Esophagus (tissue), 2 donors: ENCODE measurements at regions not wholly inside any gene's neighbourhood (a gene's known extent, or its start where the extent isn't known, plus 50 kb on each side); places are given as distances from the start of the nearest gene placed in this dataset.
"Not testable (repeated sequence)": the region's sequence is repeated elsewhere in the genome, so short reads cannot be mapped to it uniquely, and the experiment has no call there.

Experiments
- H3K27ac ChIP-seq, 2 donors: one replicate each; pipeline ENCODE4 v1.5.1; 2013; ENCODE audit warnings: low read depth in 2 of 2, mild to moderate bottlenecking in 2 of 2, inconsistent platforms in 1 of 2, low read length in 1 of 2, moderate library complexity in 1 of 2
- H3K27me3 ChIP-seq, 2 donors: one replicate each; pipeline ENCODE4 v1.6.1; 2013; ENCODE audit warnings: low read length in 2 of 2, control low read depth in 1 of 2, mild to moderate bottlenecking in 1 of 2; ENCODE audit not compliant: insufficient read depth in 2 of 2, control insufficient read depth in 1 of 2
- H3K36me3 ChIP-seq, 2 donors: one replicate each; pipeline ENCODE4 v1.6.1; 2013; ENCODE audit warnings: low read length in 1 of 2; ENCODE audit not compliant: control insufficient read depth in 2 of 2, insufficient read depth in 2 of 2
- H3K4me1 ChIP-seq, 2 donors: one replicate each; pipeline ENCODE4 v1.6.1; 2013; ENCODE audit warnings: low read length in 1 of 2; ENCODE audit not compliant: control insufficient read depth in 2 of 2, insufficient read depth in 2 of 2
- H3K4me3 ChIP-seq, 2 donors: one replicate each; pipeline ENCODE4 v1.5.1; 2013; ENCODE audit warnings: low read length in 2 of 2, mild to moderate bottlenecking in 2 of 2, low read depth in 1 of 2, moderate library complexity in 1 of 2
- H3K9me3 ChIP-seq, 2 donors: one replicate each; pipeline ENCODE4 v1.6.1; 2013; ENCODE audit warnings: mild to moderate bottlenecking in 2 of 2, low read depth in 1 of 2, low read length in 1 of 2, moderate library complexity in 1 of 2; ENCODE audit not compliant: control insufficient read depth in 2 of 2, insufficient read depth in 1 of 2
- WGBS, 2 donors: extraction: QIAGEN DNeasy Blood & Tissue Kit; methylation state at CpG; one replicate each; pipeline ENCODE4 v1.1.7; 2013; 5-methylcytosine and 5-hydroxymethylcytosine counted together
- donor health status: healthy with polysubstance abuse.
- donor health status: Bipolar disorder and iron deficiency.

DNA sequence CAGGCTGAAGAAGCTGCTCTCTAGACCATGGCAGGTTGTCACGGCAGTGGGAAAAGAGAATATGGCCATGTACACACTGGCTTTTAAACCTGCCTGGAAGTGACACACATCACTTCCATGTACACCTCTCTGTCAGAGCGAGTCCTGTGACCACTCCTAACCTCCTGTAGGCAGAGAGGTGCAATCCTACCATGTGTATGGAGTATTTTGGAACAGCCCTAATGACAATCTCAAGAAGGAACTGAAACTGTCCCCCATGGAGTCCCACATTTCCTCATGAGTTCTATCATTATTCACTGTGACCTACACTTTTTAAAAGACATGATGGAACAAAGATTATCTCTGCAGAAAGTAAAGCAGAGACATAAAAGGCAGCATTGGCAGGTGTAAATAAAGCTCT is 153.4 kb upstream of the PFN2 start:
- no peak overlapping the region for H3K27ac ChIP-seq
- H3K4me3 ChIP-seq: no peak overlapping the region
- no peaks in the 10 kb centered on the region for H3K9me3 ChIP-seq
- 76 to 85% methylated on average over 2 of the region's 2 CpGs for WGBS, 2 donors
- peaks cover 0 to 4% of the 10 kb centered on the region in 2 donors for H3K27me3 ChIP-seq
- no peaks in the 10 kb centered on the region for H3K4me1 ChIP-seq
- no peaks in the 10 kb centered on the region for H3K36me3 ChIP-seq

GRCh38 chr3:150123249-150123648 is 152.6 kb upstream of the PFN2 start:
- H3K4me3 ChIP-seq, H3K27ac ChIP-seq, H3K27me3 ChIP-seq, H3K9me3 ChIP-seq, H3K36me3 ChIP-seq, H3K4me1 ChIP-seq: not testable (repeated sequence)
- 68 to 71% methylated on average over 2 of the region's 2 CpGs for WGBS, 2 donors

- Histone ChIP-seq H3K4me1 (no peaks in the 10 kb centered on the region), H3K27me3 (peaks cover 0 to 4% of the 10 kb centered on the region in 2 donors), H3K36me3 (no peaks in the 10 kb centered on the region), H3K9me3 (no peaks in the 10 kb centered on the region), H3K4me3 (no peak overlapping the region), H3K27ac (no peak overlapping the region)
- WGBS, 2 donors: 79 to 82% methylated on average over 1 of the region's 1 CpG
These were observed 147.5 kb upstream of the PFN2 start for GRCh38 chr3:150118219-150118618.

GRCh38 chr3:150117076-150117475 is 146.4 kb upstream of the PFN2 start:
- Histone ChIP-seq H3K27me3 (peaks cover 0 to 4% of the 10 kb centered on the region in 2 donors), H3K27ac (no peak overlapping the region), H3K4me3 (no peak overlapping the region), H3K9me3 (no peaks in the 10 kb centered on the region), H3K4me1 (no peaks in the 10 kb centered on the region), H3K36me3 (no peaks in the 10 kb centered on the region)
- 96 to 100% methylated on average over 1 of the region's 1 CpG for WGBS, 2 donors

DNA sequence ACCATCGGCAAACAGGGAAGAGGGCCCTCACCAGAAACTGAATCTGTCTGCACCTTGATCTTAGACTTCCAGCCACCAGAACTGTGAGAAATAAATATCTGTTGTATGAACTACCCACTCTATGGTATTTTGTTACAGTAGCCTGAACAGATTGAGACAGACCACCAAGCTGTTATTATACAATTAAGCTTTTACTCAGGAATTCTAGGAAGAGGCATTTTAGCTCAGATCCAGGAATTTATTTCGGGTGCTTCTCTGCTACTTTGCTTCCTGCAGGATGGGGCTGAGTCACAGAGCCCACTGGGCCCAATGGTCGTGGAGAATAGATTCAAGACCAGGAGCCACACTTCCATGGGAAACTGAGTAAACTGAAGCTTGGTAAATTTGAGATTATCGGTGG is 145.5 kb upstream of the PFN2 start:
- no peaks in the 10 kb centered on the region for H3K4me1 ChIP-seq
- H3K9me3 ChIP-seq: peaks cover 0 to 2% of the 10 kb centered on the region in 2 donors
- H3K36me3 ChIP-seq: no peaks in the 10 kb centered on the region
- no peak overlapping the region for H3K27ac ChIP-seq
- H3K4me3 ChIP-seq: no peak overlapping the region
- H3K27me3 ChIP-seq: peaks cover 0 to 4% of the 10 kb centered on the region in 2 donors
- WGBS, 2 donors: 54 to 64% methylated on average over 4 of the region's 4 CpGs

DNA sequence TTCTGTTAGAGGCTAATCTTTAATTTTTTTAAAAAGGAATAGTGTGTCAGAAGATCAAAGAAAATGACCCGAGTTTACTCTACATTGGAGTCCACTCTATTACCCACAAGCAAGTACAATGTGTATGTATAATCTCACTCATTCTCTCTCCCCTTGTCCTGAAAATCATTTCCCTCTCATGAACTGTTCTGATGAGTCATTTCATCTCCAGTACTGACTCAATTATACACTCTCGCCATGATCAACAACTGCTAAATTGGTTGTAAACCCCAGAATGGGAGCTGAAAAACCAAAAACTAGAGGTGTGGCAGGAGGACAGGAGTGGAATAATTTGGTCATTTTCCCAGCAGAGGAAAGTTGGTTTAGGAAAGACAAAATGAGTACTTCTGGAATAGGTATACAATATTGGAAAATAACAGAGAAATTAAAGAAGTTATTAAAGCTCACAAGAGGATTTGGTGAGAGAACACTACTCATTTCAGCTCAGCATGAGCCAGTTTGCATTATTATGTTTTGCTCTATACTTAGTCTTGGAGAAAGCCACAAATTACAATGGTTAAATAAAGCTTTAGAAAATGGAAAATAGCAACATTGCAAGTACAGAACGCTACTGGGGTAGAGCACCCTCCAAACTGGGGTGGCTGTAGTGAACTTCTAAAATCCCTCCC is 144.3 kb upstream of the PFN2 start:
- Histone ChIP-seq H3K27ac (no peak overlapping the region), H3K36me3 (no peaks in the 10 kb centered on the region), H3K4me3 (no peak overlapping the region), H3K4me1 (no peaks in the 10 kb centered on the region), H3K27me3 (peaks cover 0 to 4% of the 10 kb centered on the region in 2 donors), H3K9me3 (peaks cover 0 to 2% of the 10 kb centered on the region in 2 donors)
- 56 to 66% methylated on average over 3 of the region's 3 CpGs for WGBS, 2 donors

DNA sequence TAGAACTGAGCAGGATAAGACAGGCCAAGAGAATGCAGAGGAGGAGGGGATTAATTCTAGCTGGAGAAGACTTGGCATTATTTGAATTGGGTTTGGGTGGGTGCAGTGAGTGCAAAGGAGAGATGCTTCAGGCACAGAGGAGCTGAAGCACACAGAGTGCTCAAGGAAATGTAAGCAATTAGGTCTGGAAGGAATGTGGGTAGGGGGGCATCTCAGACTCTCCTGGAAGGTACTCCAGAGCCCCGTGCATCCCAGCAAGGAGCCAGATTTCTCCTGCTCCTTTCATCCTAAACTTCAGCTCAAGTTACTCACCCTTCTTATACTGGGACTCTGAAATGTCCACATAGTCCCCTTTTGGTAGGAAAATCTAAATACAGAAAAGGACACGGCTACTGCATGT is 143.6 kb upstream of the PFN2 start:
- Histone ChIP-seq H3K27me3 (peaks cover 0 to 4% of the 10 kb centered on the region in 2 donors), H3K4me3 (no peak overlapping the region), H3K27ac (no peak overlapping the region), H3K36me3 (no peaks in the 10 kb centered on the region), H3K9me3 (peaks cover 0 to 2% of the 10 kb centered on the region in 2 donors), H3K4me1 (no peaks in the 10 kb centered on the region)
- 54 to 64% methylated on average over 2 of the region's 2 CpGs for WGBS, 2 donors

DNA sequence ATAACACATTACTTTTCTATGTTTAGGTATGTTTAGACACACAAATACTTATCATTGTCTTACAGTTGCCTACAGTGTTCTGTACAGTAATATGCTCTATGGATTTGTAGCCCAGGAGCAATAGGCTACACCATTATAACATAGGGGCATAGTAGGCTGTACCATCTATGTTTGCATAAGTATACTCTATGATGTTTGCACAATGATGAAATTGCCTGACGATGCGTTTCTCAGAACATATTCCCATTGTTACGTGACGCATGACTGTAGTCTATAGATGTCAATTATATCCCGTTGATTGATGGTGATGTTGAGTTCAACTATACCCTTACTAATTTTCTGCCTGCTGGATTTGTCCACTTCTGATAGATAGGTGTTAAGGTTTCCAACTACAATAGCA is 139.4 kb upstream of the PFN2 start:
- Histone ChIP-seq H3K36me3 (no peaks in the 10 kb centered on the region), H3K27ac (no peak overlapping the region), H3K4me1 (no peaks in the 10 kb centered on the region), H3K27me3 (peaks cover 0 to 4% of the 10 kb centered on the region in 2 donors), H3K9me3 (peaks cover 0 to 4% of the 10 kb centered on the region in 2 donors), H3K4me3 (no peak overlapping the region)
- WGBS, 2 donors: 74 to 80% methylated on average over 5 of the region's 5 CpGs

DNA sequence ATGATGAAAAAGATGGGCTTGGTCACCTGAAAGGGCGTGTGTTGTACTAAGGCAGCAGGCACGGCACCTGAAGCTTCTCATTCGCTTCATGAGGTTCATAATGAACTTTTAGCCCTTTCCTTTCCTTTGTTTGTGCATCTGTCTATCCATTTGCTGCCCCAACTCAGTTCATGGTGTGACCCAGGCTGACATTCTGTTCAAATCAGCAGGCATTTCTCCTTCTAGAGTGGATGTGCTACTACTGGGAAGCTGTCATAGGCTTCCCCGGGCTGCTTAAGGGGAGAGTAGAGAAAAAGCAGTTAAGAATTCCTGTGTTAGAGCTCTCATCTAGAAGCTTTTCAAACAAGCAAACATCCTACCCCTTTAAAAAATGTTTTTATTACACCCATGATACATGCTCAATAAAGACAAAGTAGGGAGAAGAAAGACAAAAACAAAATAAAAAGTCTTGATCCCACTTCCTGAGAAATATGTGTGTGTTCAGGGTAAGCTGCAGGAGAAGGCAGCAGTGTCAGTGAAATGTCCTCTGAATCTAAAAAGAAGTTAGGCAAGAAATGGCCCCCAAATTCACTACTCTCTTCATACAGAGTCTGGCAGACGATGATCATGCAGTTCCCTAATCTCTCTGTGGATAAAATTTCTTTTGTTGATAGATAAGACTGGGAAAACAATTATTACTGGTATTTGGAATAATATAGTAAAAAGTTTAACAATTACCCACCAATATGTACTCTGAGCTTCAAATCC is 136.9 kb upstream of the PFN2 start:
- WGBS, 2 donors: 75 to 76% methylated on average over 5 of the region's 5 CpGs
- no peaks in the 10 kb centered on the region for H3K4me1 ChIP-seq
- H3K9me3 ChIP-seq: peaks cover 0 to 4% of the 10 kb centered on the region in 2 donors

More for the DNA sequence above, 136.9 kb upstream of the PFN2 start:
- H3K4me3 ChIP-seq: no peak overlapping the region
- H3K27me3 ChIP-seq: no peaks in the 10 kb centered on the region
- H3K27ac ChIP-seq: no peak overlapping the region
- no peaks in the 10 kb centered on the region for H3K36me3 ChIP-seq
